K562 (cell line): ENCODE measurements at regions not wholly inside any gene's neighbourhood (a gene's known extent, or its start where the extent isn't known, plus 50 kb on each side); places are given as distances from the start of the nearest gene placed in this dataset.

ENCODE experiments used
- ARID2 ChIP-seq: fragments of 450-650 bp; IDR thresholded peaks from 2 replicates; pipeline ENCODE4 v1.6.1; 2017; ENCODE audit warnings: antibody characterized with exemption, mild to moderate bottlenecking
- CBFB ChIP-seq: sonication (generic); formaldehyde crosslinking; IDR thresholded peaks from 2 replicates; pipeline ENCODE4 v1.4.0; 2020; ENCODE audit warnings: mild to moderate bottlenecking, missing genetic modification reagents
- CBX3 ChIP-seq, 2 experiments: IDR thresholded peaks; 1 replicate in 1 of 2; 2 replicates in 1 of 2; pipeline ENCODE4 v1.6.1; 2012; ENCODE audit warnings: inconsistent platforms in 2 of 2, low read length in 2 of 2, borderline replicate concordance in 1 of 2, control low read depth in 1 of 2
- CTCF ChIP-seq, 3 experiments: IDR thresholded peaks in 2 of 3; conservative IDR thresholded peaks in 1 of 3; 2 replicates each; pipeline ENCODE4 v1.5.1; 2011 to 2012; ENCODE audit warnings: low read length in 3 of 3, mild to moderate bottlenecking in 3 of 3, control low read depth in 2 of 3, improper control_type of control experiment in 1 of 3, inconsistent platforms in 1 of 3, low read depth in 1 of 3, mixed read lengths in 1 of 3, moderate library complexity in 1 of 3; ENCODE audit not compliant: insufficient read depth in 2 of 3
- DEAF1 ChIP-seq: fragments of 450-650 bp; formaldehyde crosslinking; IDR thresholded peaks from 2 replicates; pipeline ENCODE4 v1.4.0; 2020; ENCODE audit warnings: mild to moderate bottlenecking, moderate library complexity
- EGR1 ChIP-seq: fragments of 450-650 bp; conservative IDR thresholded peaks from 2 replicates; pipeline ENCODE4 v1.6.1; 2017; ENCODE audit warnings: mild to moderate bottlenecking
- EP300 ChIP-seq: IDR thresholded peaks from 2 replicates; pipeline ENCODE4 v1.6.1; 2012; ENCODE audit warnings: low read length, improper control_type of control experiment
- ILF3 ChIP-seq: fragments of 450-650 bp; IDR thresholded peaks from 2 replicates; pipeline ENCODE4 v1.6.1; 2018; ENCODE audit warnings: antibody characterized with exemption, mild to moderate bottlenecking, moderate library complexity, borderline replicate concordance
- MTF1 ChIP-seq: fragments of 250-450 bp; sonication (Bioruptor Pico); IDR thresholded peaks from 2 replicates; pipeline ENCODE4 v1.9.0; 2021; ENCODE audit warnings: moderate library complexity, mild to moderate bottlenecking, inconsistent platforms, borderline replicate concordance
- POLR2A ChIP-seq: fragments of 450-650 bp; conservative IDR thresholded peaks from 2 replicates; pipeline ENCODE4 v1.6.1; 2016
- SIRT6 ChIP-seq: IDR thresholded peaks from one replicate; pipeline ENCODE4 v1.6.1; 2012; ENCODE audit warnings: low read depth, mild to moderate bottlenecking, control low read depth, inconsistent platforms, low read length, moderate library complexity
- SMARCA5 ChIP-seq: fragments of 450-650 bp; IDR thresholded peaks from 2 replicates; pipeline ENCODE4 v1.6.1; 2016
- ZNF282 ChIP-seq: sonication (generic); formaldehyde crosslinking; IDR thresholded peaks from 2 replicates; pipeline ENCODE4 v1.8.1; 2023; ENCODE audit warnings: missing genetic modification reagents

GRCh38 chr20:57874141-57874540 is 164.3 kb upstream of the PMEPA1 start:
- no peak for TF ChIP-seq EGR1
- TF ChIP-seq SMARCA5, result no peak
- TF ChIP-seq CBFB (CRISPR knock-in tag), result no peak
- TF ChIP-seq SIRT6, result no peak
- TF ChIP-seq MTF1 (CRISPR knock-in tag), result no peak
- no peak for TF ChIP-seq ZNF282 (CRISPR knock-in tag)
- TF ChIP-seq DEAF1 (CRISPR knock-in tag), result no peak
- TF ChIP-seq POLR2A, result no peak
- TF ChIP-seq CBX3 (IDR thresholded peaks at IDR 0.05; ENCODE audit: borderline replicate concordance in 1 of 2, low read length in 2 of 2), result no peak
- no peak for TF ChIP-seq ARID2
- TF ChIP-seq CTCF (IDR thresholded peaks at IDR 0.05 in 2 of 3, conservative IDR thresholded peaks at IDR 0.05 in 1 of 3; ENCODE audit: insufficient read depth in 2 of 3, low read depth in 1 of 3, low read length in 3 of 3), result no peak
- TF ChIP-seq ILF3, result no peak
- no peak for TF ChIP-seq EP300
